Lower leg skin (tissue), 3 donors: ENCODE measurements at regions not wholly inside any gene's neighbourhood (a gene's known extent, or its start where the extent isn't known, plus 50 kb on each side); places are given as distances from the start of the nearest gene placed in this dataset.

Source experiments
- POLR2A ChIP-seq, 2 donors: fragments of 450-650 bp; IDR thresholded peaks; one replicate each; pipeline ENCODE4 v1.6.1; 2016 to 2017; ENCODE audit warnings: antibody characterized with exemption in 2 of 2, mild to moderate bottlenecking in 1 of 2, moderate library complexity in 1 of 2
- TF ChIP-seq, protein P1 (sequence below), 3 donors: fragments of 450-650 bp; IDR thresholded peaks; one replicate each; pipeline ENCODE4 v1.5.1; 2016; ENCODE audit warnings: antibody characterized with exemption in 3 of 3, mild to moderate bottlenecking in 3 of 3, moderate library complexity in 2 of 3

DNA sequence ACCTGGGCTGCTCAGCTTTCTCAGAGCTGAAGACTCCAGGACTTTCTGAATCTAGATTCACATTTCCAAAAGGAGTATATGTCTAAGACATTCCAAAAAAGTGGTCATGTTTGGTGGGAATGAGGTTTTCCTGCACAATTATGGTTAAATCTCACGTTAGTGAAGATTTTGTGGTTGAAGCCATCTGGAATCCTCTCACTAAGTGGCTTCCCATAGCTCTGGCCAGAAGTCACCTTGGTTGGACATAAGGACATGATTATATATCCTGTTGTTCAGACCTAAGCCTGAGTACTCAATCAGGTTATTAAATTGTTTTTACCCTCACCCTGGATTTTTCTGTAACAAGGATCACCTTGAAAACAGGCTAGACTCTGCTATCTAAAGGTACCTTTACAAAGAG is 176.1 kb upstream of the PLN start:
- TF ChIP-seq POLR2A (IDR thresholded peaks at IDR 0.05) = no peak
- TF ChIP-seq, protein P1, sequence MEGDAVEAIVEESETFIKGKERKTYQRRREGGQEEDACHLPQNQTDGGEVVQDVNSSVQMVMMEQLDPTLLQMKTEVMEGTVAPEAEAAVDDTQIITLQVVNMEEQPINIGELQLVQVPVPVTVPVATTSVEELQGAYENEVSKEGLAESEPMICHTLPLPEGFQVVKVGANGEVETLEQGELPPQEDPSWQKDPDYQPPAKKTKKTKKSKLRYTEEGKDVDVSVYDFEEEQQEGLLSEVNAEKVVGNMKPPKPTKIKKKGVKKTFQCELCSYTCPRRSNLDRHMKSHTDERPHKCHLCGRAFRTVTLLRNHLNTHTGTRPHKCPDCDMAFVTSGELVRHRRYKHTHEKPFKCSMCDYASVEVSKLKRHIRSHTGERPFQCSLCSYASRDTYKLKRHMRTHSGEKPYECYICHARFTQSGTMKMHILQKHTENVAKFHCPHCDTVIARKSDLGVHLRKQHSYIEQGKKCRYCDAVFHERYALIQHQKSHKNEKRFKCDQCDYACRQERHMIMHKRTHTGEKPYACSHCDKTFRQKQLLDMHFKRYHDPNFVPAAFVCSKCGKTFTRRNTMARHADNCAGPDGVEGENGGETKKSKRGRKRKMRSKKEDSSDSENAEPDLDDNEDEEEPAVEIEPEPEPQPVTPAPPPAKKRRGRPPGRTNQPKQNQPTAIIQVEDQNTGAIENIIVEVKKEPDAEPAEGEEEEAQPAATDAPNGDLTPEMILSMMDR (IDR thresholded peaks at IDR 0.05) = no peak
